Gastrocnemius medialis (tissue), 4 donors: ENCODE measurements at regions not wholly inside any gene's neighbourhood (a gene's known extent, or its start where the extent isn't known, plus 50 kb on each side); places are given as distances from the start of the nearest gene placed in this dataset.
A peak's percentile ranks its signal among the peaks of the same experiment; 100 is the strongest.

Experiments used
- ATAC-seq, 2 donors: fragments of 150-250 bp; one replicate each; pipeline ENCODE4 v1.9.1; 2016
- DNase-seq, 2 donors: peaks; one replicate each; pipeline ENCODE4 v3.0.0-alpha.2; 2019
- H3K27ac ChIP-seq, 4 donors: fragments of 200-600 bp; sonication (generic); 1 replicate in 1 of 4; 2 replicates in 3 of 4; pipeline ENCODE4 v1.5.1; 2016 to 2018; ENCODE audit warnings: mild to moderate bottlenecking in 2 of 4, moderate library complexity in 1 of 4
- H3K27me3 ChIP-seq, 3 donors: fragments of 200-600 bp; sonication (generic) in 2 of 3; 1 replicate in 1 of 3; 2 replicates in 2 of 3; pipeline versions ENCODE4 v1.5.1 to v1.6.0; 2016 to 2019; ENCODE audit warnings: mild to moderate bottlenecking in 1 of 3, moderate library complexity in 1 of 3
- H3K36me3 ChIP-seq, 2 donors: fragments of 200-600 bp; sonication (generic) in 1 of 2; one replicate each; pipeline ENCODE4 v1.5.1; 2017 to 2018
- H3K4me1 ChIP-seq, 2 donors: fragments of 200-600 bp; sonication (generic) in 1 of 2; one replicate each; pipeline ENCODE4 v1.5.1; 2016 to 2017; ENCODE audit warnings: mild to moderate bottlenecking in 2 of 2
- H3K4me3 ChIP-seq, 4 donors: fragments of 200-600 bp; sonication (generic) in 3 of 4; 1 replicate in 1 of 4; 2 replicates in 3 of 4; pipeline ENCODE4 v1.5.1; 2016 to 2019; ENCODE audit warnings: mild to moderate bottlenecking in 2 of 4
- H3K9me3 ChIP-seq, 3 donors: fragments of 200-600 bp; sonication (generic) in 2 of 3; 1 replicate in 1 of 3; 2 replicates in 2 of 3; pipeline ENCODE4 v1.5.1; 2016 to 2019
- POLR2A ChIP-seq, 2 donors: fragments of 450-650 bp; IDR thresholded peaks; one replicate each; pipeline ENCODE4 v1.6.1; 2017; ENCODE audit warnings: antibody characterized with exemption in 2 of 2, mild to moderate bottlenecking in 2 of 2, moderate library complexity in 2 of 2
- in situ Hi-C, 4 donors: fragments of 200-750 bp; cut with MboI; loops; one replicate each; pipeline versions ENCODE4 v1.15.0 to v1.8.0; 2017; ENCODE audit warnings: low sequenced_read_pairs in 4 of 4
- intact Hi-C: fragments of 100-400 bp; cut with DNase I; formaldehyde crosslinking; loops from one replicate; pipeline ENCODE4 v1.15.1; 2023; ENCODE audit warnings: low total_unique reads
- TF ChIP-seq, protein P1 (sequence below), 5 experiments: fragments of 450-650 bp in 3 of 5; fragments of 200-600 bp in 2 of 5; sonication (generic) in 2 of 5; IDR thresholded peaks in 4 of 5; conservative IDR thresholded peaks in 1 of 5; 1 replicate in 4 of 5; 2 replicates in 1 of 5; pipeline ENCODE4 v1.5.1; 2016 to 2019; ENCODE audit warnings: antibody characterized with exemption in 5 of 5, mild to moderate bottlenecking in 3 of 5, moderate library complexity in 3 of 5

DNA sequence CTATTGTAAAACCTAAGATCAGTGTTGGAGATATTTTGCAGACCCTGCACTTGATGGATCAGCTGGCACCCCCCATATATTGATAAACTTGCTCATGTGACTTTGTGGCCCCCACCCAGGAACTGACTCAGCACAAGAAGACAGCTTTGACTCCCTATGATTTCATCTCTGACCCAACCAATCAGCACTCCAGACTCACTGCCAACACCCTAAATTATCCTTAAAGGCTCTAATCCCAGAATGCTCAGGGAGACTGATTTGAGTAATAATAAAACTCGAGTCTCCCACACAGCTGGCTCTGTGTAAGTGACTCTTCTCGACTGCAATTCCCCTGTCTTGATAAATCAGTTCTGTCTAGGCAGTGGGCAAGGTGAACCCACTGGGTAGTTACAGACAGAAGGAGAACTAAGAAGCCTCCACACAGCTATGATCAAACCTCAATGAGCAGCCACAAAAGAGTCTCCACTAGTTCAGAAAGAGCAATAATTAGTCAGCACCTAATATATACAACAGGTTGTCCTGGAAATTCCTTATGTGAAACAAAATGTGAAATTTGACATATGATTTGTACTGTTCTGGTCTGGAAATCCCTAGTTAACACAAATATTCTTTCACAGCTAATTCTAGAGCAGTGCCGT is 52.2 kb downstream of the ACTL7B start:
- Histone ChIP-seq H3K36me3 (no peaks in the 10 kb centered on the region), H3K4me1 (peaks cover 7 to 12% of the 10 kb centered on the region in 2 donors), H3K4me3 (no peak overlapping the region), H3K27me3 (no peaks in the 10 kb centered on the region), H3K9me3 (no peaks in the 10 kb centered on the region), H3K27ac (no peak overlapping the region)
- DNase-seq (no peak), ATAC-seq (no peak)
- intact Hi-C loops (no loop called here), in situ Hi-C loops (no loop called here)
- TF ChIP-seq, protein P1, sequence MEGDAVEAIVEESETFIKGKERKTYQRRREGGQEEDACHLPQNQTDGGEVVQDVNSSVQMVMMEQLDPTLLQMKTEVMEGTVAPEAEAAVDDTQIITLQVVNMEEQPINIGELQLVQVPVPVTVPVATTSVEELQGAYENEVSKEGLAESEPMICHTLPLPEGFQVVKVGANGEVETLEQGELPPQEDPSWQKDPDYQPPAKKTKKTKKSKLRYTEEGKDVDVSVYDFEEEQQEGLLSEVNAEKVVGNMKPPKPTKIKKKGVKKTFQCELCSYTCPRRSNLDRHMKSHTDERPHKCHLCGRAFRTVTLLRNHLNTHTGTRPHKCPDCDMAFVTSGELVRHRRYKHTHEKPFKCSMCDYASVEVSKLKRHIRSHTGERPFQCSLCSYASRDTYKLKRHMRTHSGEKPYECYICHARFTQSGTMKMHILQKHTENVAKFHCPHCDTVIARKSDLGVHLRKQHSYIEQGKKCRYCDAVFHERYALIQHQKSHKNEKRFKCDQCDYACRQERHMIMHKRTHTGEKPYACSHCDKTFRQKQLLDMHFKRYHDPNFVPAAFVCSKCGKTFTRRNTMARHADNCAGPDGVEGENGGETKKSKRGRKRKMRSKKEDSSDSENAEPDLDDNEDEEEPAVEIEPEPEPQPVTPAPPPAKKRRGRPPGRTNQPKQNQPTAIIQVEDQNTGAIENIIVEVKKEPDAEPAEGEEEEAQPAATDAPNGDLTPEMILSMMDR (IDR thresholded peaks at IDR 0.05 in 4 of 5, conservative IDR thresholded peaks at IDR 0.05 in 1 of 5), result no peak
- no peak for TF ChIP-seq POLR2A (IDR thresholded peaks at IDR 0.05)

DNA sequence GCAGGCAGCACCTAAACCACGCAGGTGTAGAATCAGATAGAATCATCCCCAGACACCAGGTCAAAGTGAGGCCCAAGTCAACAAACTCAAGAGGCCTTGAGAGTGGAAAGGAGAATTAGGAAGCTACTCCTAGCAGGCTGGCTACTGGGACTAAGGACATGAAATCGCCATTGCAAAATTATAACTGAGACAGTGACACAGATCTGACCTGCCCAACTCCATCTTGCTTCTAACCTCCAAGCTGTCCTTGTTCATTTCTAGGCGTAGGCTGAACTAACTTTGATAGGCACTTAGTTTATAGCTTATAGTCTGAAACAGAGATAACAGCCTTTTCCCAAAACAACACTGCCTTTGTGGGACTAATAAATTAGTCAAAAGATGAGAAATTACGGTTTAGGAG is 52.8 kb downstream of the ACTL7B start:
- Histone ChIP-seq H3K4me1 (peaks cover 7 to 12% of the 10 kb centered on the region in 2 donors), H3K27me3 (no peaks in the 10 kb centered on the region), H3K4me3 (no peak overlapping the region), H3K36me3 (no peaks in the 10 kb centered on the region), H3K27ac (no peak overlapping the region), H3K9me3 (no peaks in the 10 kb centered on the region)
- TF ChIP-seq POLR2A (IDR thresholded peaks at IDR 0.05), result no peak
- TF ChIP-seq, protein P1 (IDR thresholded peaks at IDR 0.05 in 4 of 5, conservative IDR thresholded peaks at IDR 0.05 in 1 of 5), result no peak
- intact Hi-C loops, result no loop called here
- DNase-seq (no peak), ATAC-seq (no peak)
- in situ Hi-C loops, result no loop called here

DNA sequence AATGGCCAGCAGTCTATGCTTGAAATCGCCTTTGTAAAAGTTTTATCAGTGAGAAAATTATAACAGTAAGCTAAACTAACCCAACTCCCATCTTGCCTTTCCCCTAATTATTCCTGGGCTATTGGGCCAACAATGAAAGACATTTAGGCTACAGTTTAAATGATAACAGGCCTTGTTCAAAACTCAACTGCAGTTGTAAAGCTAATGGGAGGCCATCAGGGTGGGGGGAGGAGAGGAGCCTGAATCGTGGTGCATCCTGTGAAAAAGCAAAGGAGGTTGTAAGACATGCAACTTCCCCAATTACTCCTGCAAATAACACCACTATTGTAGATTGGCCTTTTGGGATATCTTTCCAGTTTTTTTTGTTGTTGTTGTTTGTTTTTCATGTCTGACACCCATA is 53.8 kb downstream of the ACTL7B start:
- no peak overlapping the region for H3K27ac ChIP-seq
- TF ChIP-seq, protein P1 (IDR thresholded peaks at IDR 0.05 in 4 of 5, conservative IDR thresholded peaks at IDR 0.05 in 1 of 5), result no peak
- no peak for TF ChIP-seq POLR2A (IDR thresholded peaks at IDR 0.05)
- H3K9me3 ChIP-seq, result no peaks in the 10 kb centered on the region
- peaks cover 7 to 12% of the 10 kb centered on the region in 2 donors for H3K4me1 ChIP-seq
- in situ Hi-C loops, result no loop called here
- ATAC-seq (no peak), DNase-seq (no peak)
- no peaks in the 10 kb centered on the region for H3K36me3 ChIP-seq
- intact Hi-C loops, result loop anchor here (2.0 kb wide), 1 partner anchor 323 kb away; no protein-coding TSS in a partner anchor
- no peaks in the 10 kb centered on the region for H3K27me3 ChIP-seq
- no peak overlapping the region for H3K4me3 ChIP-seq

DNA sequence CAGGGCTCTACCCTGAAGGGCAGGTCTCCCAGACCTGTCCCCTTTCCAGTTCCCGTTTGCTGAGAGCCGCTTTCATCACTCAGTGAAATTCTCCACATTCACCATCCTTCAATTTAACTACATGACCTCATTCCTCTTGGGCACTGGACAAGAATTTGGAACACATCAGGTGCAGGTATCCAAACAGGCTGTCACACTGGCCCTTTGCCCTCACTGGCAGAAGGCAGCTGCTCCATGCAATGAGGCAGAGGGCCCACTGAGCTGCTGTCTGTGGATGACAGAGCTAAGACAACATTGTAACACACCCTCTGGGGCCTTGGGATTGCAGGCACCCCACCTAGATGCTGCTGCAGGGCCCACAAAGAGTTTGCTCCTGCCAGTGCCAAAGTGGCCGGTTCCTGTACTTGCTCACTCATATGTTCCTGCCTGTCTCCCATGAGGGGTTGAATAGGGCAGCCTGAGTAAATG is 55.1 kb downstream of the ACTL7B start:
- peaks cover 7 to 12% of the 10 kb centered on the region in 2 donors for H3K4me1 ChIP-seq
- no peaks in the 10 kb centered on the region for H3K27me3 ChIP-seq
- H3K36me3 ChIP-seq, result no peaks in the 10 kb centered on the region
- in situ Hi-C loops (no loop called here), intact Hi-C loops (loop anchor here (2.0 kb wide), 1 partner anchor 322 kb away; no protein-coding TSS in a partner anchor)
- DNase-seq (peak; percentile 38 to 74), ATAC-seq (peak; percentile 95 to 97)
- no peaks in the 10 kb centered on the region for H3K9me3 ChIP-seq
- no peak overlapping the region for H3K4me3 ChIP-seq
- peak overlapping the region in 3 of 4 donors; percentile 36 to 56 (median 51) for H3K27ac ChIP-seq
- TF ChIP-seq, protein P1 (IDR thresholded peaks at IDR 0.05 in 4 of 5, conservative IDR thresholded peaks at IDR 0.05 in 1 of 5), result no peak
- no peak for TF ChIP-seq POLR2A (IDR thresholded peaks at IDR 0.05)
